Kidney capillary endothelial cell (primary cell): ENCODE measurements at regions not wholly inside any gene's neighbourhood (a gene's known extent, or its start where the extent isn't known, plus 50 kb on each side); places are given as distances from the start of the nearest gene placed in this dataset.

ENCODE experiments used
- DNase-seq: peaks from one replicate; pipeline ENCODE4 v3.0.0-alpha.2; 2018; ENCODE audit warnings: low spot score

DNA sequence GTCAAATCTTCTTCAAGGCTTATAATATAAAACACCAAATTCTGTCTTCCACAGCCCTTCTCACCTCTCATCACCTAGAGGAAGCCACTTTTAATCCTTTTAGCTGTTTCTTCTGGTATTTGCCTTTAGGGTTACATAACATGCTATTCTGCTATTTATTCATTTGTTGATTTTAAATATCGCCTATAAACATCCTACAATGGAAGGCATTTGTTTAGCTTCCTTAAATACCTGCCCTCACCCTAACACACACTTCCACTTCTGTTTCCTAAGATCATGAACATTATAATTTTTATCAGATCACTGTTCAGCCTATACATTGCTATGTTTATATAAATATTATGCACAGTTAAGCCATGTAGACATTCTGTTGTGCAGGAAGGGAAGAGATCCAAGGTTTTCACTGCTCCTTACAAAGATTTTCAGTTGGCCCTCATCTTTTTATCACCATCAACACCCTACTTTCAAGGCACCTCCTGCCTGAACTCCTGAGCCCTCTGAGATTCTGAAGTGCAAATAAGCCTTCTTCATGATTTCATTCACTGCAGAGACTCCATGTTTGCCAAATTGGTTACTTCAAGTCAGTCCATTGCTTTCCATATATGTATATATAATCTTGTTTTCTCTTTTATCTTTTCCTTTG, 356.9 kb upstream of the ACTBL2 start:
- DNase-seq: no peak

DNA sequence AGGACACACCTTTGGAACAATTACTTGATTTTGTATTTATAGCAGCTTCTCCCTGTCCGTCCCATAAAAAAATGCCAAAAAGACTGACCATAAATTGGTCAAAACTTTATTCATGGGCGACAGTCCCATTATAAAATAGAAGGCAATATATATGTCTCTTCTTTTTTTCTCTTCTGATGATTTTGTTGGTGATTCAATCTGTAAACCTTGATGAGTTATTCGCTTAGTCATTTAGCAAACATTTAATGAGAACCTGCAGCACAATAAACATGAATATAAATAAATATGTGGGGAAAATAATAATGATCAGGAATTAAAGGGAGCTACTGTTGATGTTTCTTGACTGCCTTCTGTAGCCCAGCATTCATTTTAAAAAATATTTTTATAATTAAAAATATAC, 356.4 kb upstream of the ACTBL2 start:
- DNase-seq: no peak

DNA sequence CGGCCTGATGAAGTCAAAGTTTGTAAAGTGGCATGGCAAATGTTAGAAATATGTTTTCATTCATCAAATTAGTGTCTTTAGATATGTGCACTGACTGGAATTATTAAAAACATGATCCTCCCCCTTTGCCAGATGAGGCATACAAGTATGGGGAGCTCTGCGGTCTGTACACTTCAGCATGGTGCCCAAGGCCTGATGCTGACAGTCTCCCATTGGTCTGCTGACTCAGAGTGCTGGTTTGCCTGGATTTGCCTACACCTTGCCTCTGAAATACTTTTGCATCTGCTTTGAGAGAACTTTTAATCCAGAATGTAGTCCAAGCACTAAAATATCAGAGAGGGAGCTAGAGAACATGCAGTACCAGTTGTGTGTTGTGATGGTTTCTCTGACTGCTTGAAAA, 354.3 kb upstream of the ACTBL2 start:
- DNase-seq: no peak

DNA sequence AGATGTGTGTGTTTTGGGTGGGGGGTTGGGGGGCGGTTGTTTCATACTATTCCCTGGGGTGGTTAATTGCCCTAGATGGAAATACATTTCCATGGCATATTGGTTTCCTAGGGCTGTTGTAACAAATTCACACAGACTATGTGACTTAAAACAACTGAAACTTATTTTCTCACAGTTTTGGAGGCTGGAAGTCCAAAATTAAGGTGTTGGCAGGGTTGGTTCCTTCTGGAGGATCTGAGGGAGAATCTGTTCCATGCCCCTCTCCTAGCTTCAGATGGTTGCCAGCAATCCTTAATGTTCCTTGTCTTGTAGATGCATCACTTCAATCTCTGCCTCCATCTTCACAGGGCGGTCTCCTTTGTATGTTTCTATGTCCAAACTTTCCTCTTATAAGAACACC, 353.7 kb upstream of the ACTBL2 start:
- no peak for DNase-seq

DNA sequence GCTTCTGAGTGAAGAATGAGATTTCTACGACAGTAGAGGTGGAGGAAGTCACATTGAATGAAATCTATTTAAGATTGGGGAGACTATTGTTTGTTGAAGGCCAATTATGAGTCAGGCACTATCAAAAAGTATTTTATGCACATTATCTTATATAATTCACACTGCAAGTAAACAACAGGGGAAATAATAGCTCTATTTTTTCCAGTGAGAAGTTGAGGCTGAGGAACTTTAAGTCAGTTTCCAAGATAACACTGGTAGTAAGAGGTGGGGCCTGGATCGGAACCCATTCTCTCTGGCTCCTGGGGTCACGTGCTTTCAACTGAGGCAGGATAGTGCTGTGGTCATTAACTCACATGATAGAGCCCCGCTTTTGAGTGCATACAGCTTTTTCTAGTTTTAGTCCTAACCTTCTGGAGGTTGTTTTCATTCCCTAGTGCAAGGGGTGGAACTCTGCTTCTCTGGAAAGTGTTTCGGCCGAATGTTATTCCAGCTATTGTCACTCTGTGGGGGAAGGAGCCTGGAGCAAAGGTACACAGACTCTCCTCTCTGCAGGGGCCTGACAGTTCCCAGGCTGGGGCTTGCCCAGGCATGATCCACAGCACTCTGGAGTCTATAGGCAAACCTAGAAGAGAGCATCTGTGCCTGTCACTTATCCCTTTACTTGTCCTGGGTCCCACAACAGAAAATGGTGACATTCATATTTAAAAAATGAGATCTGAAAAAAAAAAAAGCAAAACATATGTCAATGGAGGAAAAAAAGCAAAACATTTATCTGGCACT, 352.4 kb upstream of the ACTBL2 start:
- no peak for DNase-seq

DNA sequence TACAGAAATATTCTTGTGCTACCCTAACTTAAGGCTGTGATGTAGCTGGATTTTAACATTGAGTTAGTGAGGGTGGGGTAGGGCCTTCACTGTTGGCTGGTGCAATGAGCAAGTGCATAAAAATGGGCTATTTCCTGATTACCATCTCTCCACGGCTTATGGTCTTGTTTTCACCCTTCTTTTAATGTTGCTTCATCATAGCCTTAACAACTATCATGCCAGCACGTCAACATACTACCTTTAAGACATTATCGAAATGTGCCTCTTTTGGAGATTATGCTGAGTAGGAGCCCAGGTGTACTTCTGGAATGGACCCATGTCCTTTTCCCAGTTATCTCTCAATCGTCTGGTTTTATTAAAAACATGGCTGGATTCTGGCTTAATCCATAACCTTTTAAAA, 350.9 kb upstream of the ACTBL2 start:
- DNase-seq: no peak

DNA sequence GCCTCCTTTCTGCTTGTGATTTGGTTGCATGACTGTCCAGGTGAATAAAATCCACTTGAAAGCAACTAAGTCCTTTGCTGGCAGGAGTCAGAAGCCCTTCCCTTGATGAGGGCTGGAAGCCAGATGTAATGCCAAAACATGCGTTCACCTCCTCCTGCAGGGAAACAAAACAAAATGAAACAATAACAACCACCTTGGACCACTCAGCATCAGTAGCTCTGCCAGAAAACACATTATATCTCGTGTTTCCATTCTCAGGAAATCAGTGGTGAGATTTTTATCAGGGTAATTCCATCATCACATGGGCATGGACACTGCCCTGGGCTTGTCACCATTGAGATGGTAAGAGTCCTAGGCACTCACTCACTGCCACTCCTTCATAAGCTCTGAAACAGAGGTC, 350.3 kb upstream of the ACTBL2 start:
- DNase-seq: no peak

DNA sequence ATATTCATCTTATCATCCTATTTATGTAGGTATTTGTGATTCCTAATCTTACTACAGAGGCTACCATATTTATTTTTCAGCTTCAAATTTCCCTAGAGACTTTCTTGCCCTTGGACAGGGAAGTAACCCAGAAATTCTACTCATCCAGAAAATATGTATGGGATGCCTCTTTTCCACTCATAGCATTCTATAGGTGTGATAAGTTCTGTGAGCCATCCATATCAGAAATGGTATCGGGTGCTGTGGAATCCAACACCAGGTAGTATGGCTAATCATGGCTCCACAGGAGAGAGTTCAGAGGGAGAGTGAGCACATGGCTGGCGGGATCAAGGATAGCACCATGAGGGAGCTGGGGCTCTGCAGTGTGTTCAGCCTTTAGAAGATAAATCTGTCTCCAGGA, 349.3 kb upstream of the ACTBL2 start:
- DNase-seq: no peak

DNA sequence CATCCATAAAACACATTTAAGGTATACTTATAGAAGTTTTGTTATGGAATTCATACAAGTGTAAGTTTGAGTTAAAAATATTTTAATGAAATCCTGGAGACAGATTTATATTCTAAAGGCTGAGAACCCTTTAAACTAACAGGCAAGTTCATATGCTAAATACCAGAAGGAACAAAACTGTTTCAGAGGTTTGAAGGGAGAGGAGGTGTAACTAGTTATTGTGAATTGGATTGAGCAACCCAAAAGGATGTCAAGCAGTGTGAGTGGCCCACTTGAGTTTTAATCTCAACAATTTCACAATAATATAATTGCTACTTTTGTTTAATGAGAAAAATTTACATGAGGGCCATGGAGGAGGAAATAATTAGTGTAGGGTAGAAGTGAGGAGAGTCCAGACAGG, 348.5 kb upstream of the ACTBL2 start:
- DNase-seq: no peak

DNA sequence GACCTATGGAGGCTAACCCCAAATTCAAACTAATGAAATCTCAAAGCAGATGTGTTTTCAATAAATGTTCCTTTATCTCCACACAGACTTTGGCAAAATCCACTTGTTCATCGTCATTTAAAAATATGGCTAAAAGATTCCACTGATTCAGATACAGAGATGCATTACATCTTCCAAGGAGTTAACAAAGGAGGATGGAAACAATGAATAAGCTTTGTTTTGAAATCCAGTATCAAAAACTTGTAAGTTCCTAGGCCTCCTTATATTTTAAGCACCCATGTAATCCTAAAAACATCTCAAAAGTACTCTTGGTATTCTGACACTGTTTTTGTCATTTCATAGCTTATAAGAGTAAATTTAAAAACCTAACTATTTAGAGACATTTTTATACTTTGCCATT, 345.6 kb upstream of the ACTBL2 start:
- no peak for DNase-seq

DNA sequence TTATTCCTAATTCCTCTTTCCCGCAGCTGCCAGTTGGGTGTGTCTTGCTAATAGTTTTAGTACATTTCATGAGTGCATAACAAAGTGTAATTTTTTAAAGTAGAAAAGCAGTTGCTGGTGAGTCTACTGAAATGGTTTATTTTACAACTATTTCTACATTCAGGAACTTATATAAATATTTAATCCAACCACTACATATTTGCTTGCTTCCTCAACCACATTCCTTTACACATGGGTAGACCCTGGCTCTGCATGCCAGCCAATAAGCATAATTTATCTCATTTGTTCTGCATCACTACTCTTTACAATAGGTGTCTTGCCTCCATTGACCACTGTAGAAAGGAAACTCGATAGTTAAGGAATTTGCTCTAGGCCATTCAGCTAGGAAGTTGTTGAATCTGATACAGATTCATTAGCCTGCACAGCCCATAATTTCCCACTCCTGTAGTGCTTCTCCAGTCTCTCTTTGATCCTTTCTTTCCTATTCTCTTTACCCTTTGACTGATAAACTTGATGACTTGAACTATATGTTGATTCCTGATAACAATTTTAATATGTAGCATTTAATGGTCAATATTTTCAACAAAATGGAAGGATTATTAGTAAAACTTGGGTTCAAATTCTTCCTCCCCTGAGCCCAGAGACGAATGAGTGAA, 342.5 kb upstream of the ACTBL2 start:
- no peak for DNase-seq

DNA sequence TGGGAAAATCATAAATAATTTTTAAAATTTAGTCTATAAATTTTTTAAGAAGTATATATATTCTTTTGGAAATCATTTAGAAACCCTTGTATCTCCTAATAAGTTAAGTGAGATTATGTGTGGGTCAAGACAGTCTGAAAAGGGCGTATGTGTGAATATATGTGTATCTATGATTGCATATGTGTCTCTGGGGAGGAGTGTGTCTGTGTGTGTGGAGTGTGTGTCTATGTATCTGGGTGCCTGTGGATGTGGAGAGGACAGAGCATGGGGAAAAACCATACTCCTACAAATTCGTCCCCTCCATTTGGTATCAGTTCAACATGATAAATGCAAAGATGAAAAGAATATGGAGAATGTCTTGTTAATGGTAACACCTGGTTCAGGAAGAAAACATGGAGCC, 342.0 kb upstream of the ACTBL2 start:
- DNase-seq: no peak

DNA sequence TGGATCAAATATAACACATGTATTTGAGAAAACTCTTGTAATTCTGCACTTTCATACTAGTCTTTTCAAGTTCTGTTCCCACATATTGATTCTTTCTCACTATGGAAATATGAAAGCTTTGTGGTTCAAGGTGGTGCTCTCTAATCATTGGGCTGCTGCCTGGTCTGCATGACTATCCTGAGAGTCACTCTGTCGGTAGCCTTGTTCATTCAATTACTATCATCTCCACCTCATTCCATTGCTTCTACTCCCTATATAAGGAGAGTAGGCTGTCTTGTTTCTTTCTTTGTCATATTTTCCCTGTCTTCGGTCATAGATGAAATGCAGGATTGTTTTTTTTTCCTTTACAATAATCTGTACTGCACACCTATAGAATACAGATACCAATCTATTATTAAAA, 341.4 kb upstream of the ACTBL2 start:
- no peak for DNase-seq

DNA sequence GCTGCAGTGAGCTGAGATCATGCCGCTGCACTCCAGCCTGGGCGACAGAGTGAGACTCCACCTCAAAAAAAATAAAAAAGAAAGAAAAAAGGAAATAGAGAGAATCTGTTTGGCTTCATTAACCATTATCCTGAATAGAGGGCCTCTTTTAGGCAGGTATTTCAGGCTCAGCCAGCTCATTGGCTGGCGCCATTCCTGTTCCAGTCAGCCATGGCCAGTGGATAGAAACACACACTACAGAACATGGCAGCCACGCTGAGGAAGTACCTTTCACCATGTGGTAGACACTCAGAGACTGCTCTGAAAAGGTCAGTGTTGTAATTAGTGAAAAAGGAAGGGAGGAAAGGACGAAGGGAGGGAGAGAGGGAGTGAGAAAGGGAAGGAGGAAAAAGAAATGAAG, 340.0 kb upstream of the ACTBL2 start:
- DNase-seq: no peak

DNA sequence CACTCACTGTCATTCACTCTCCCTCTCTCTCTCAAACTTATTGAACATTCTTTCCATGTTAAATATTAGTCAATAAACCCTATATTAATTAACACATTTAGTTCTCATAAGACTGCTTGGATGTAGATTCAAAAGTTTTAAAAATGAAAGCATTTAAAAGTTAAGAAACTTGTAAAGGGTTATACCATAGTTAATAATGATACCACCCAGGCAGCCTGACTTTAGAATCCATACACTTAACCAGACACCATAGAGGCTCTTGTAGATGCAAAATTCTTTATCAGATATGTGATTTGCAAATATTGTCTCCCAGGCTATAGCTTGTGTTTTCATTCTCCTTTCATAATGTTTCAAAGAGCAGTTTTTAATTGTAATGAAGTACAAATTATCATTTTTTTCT, 335.8 kb upstream of the ACTBL2 start:
- no peak for DNase-seq

DNA sequence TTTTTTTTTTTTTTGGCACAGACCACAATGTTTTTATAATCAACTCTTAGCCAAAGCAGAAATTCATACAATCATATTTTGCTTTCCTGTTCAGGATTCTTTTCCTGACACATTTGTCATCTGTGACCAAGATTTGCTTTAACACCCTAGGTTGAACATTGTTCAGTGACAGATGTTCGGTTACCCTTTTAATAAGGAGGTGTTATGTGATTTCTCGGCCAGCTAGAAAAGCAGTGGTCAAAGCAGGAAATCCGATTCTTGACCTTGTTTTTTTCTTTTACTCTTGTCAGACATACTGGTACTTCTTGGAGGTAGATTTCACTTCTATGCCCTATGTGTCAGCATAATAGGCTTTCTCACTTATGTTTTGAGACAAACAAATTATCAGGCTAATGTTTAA, 335.3 kb upstream of the ACTBL2 start:
- DNase-seq: no peak

DNA sequence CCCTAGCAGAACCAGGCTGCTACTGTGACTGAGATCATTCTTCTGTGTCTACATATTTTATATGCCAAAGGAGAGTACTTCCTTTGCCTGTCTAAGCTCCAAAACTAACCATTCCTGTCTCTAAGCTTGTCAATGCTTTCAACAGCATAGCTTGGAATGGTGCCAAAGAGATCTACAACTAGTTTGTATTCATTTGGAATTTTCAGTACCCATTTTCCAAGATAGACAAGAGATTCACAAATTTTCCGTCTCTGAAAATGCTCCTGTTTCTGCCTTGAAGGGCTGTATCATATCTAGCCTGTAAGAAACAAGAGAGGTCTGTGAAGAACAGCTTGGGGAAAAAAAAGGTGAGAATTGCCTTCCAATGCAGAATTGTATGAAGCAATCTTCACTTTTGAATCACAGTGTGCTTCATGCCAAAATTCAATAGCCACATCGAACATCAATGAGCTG, 334.4 kb upstream of the ACTBL2 start:
- no peak for DNase-seq

DNA sequence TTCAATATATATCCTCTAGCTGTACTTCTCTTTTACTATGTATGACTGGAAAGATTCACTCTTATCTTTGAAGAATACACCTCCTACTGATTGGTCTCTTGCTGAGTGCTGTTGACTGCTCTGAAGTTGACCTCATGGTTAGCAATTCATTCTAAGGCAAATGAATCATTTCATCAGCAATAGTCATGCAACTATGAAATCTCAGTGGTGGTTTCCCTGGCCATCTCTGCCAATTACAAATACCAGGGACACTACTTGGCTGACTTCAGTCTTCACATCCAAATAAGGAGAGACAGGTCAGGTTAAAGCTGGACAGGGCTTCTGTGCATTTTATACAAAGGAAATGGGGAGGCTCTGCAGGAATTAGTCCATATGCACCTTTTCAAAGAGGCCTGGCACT, 333.5 kb upstream of the ACTBL2 start:
- DNase-seq: peak; percentile 59

DNA sequence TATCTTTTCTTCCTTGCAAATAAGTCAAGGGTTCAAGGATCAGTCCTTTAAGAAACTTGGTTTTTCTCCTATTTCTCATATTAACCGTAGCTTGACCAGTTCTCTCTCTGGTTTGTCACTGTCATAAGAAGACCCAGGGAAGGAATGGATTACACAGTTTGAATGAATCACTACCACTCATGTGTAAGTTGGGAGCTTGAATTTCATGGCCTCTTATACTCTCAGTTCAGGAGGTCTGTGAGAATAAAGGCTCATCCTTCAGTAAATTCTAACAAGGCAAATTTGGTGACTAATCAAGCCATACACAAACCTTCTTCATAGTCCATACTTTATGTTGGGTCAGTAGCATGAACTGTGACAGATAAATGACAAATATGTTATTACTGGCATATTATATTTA, 323.1 kb upstream of the ACTBL2 start:
- DNase-seq: no peak

DNA sequence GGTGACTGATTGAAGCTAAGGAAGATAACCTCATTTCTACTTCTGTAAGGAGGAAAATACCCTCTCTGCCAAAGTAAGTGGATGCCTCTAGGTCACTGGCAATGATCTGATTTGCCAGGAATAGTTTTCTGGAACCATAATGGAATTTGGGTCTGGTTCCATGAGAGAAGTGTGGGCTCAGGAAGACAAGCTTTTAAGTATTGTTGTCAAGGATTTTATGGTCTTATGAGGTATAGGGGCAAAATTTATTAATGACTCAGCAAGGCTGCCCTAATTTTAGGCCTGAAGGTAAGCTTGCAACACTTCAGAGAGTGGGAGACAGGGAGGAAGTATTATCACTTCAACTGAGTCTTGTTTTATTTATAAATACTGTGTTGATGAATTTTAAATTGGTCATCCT, 322.6 kb upstream of the ACTBL2 start:
- no peak for DNase-seq

DNA sequence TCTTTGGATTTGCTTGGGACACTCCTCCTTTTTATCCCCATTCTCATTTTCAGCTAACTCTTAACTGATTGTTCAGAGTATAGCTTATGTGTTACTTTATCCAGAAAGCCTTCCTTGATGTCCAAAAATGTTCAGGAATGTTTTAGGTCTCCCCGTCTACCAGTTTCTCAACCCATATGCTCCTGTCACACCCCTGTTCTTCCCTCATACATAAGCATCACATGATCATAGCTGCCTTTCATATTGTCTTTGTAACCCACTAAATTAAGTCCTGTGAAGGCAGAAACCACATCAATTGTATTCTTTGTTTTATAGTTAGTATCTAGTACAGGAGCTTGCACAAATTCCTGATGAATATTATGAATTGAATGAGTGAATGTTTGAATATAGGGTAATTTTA, 321.9 kb upstream of the ACTBL2 start:
- no peak for DNase-seq

DNA sequence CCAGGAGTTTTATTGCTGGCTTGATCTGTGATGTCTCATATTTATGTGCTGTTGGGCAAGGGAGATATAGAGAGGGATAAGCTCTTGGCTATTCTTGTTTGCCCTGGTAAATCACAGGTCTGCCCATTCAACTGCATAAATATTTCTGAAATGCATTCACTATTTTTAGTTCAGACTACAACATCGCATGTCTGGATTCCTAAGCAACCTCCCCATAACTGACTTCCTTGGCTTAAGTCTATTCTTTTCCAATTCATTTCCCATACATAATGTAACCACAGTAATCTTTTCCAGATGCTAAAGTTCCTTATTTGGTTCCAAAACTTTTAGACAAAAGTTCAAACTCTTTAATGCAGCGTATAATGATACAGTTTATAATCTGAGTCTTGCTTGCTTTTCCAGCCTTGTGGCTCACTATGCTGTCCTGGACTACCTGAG, 321.4 kb upstream of the ACTBL2 start:
- no peak for DNase-seq

DNA sequence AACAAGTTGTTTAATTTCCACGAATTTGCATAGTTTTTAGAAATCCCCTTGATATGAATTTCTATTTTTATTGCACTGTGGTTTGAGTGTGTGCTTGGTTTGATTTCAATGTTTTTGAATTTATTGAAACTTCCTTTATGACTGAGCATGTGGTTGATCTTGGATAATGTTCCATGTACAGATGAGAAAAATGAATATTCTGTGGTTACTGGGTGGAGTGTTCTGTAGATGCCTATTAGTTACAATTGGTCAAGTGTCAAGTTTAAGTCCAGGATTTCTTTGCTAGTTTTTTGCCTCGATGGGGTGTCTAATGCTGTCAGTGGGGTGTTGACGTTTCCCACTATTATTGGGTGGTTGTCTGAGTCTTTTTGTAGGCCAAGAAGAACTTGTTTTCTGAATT, 319.5 kb upstream of the ACTBL2 start:
- no peak for DNase-seq
